GM18907 (cell line): ENCODE measurements at regions not wholly inside any gene's neighbourhood (a gene's known extent, or its start where the extent isn't known, plus 50 kb on each side); places are given as distances from the start of the nearest gene placed in this dataset.
A peak's percentile ranks its signal among the peaks of the same experiment; 100 is the strongest.

ENCODE experiments used
- ATAC-seq: cut with Tn5 transposase; IDR thresholded peaks from one replicate; pipeline ENCODE4 v1.9.1; 2021; ENCODE audit warnings: mild to moderate bottlenecking, moderate library complexity; ENCODE audit not compliant: unreplicated experiment

DNA sequence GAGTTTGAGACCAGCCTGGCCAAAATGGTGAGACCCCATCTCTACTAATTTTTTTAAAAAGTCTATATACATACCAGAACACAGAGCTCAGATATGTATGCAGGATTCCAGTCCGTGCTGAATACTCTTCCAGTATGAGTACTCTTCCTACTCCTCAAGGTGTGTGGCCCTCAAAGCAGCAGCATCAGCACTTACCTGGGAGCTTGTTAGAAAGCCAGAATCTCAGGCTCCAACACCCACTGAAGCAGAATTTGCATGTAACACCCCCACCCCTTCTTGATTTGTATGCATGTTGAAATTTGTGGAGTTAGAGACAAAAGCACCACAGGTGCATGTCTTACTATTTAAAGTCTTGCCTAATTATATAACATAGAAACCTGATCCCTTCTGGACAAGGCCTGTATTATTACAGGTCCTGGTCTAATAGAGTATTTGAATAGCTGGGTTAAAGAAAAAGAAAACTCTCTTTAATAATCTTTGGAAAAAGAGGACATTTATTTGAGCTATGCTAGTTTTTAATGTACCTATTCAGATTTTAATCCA is 50.3 kb upstream of the NFE2L2 start:
- no peak for ATAC-seq

DNA sequence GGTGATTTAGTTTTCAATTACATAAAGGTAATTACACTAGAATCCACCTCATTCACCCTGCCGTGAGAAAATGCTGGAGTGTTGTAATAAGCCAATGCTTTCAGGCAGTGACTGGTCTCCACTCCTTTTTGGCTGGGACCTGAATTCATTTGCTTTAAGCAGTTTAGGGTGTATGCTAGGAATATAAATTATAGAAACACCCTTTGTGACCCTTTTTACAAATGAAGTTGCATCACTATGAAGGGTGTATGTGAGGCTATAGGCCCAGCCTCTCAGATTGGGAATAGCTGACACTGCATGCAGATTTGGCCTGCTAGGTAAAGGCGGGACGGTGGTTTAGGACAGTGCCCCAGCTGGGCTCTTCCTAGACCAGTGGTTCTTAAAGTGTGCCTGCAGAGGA is 50.8 kb upstream of the NFE2L2 start:
- no peak for ATAC-seq

DNA sequence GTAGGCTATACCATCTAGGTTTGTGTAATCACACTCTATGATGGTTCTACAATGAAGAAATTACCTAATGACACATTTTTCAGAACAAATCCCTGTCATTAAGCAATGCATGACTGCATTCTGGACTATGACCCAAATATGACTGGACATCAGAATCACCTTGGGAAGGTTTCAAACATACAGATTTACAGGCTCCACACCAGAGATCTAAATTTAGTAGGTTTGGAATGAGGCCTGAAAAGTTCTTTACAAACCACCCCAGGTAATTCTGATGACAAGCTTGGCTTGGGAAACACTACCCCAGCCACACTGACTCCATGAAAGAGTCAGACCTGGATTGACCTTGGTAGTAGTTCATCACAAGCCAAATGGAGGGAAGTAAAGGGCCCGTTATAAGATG is 52.2 kb upstream of the NFE2L2 start:
- no peak for ATAC-seq

DNA sequence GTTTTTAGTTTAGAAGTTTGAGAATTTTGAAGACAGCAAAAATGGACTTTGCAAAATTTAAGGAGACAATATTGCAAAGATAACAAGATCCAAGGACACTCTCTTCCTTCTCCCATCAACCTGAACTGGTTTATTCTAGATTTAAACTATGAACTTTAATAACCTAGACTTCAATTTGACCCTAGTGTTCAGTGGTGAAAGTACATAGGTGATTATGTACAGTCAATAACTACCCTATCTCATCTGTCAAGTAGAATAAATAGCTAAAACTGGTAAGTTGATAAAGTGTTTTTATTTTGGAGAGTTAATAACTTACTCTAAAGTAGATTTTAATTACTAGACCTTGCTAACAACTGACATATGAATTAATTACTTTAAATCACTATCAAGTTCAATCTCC is 52.9 kb upstream of the NFE2L2 start:
- ATAC-seq: no peak

DNA sequence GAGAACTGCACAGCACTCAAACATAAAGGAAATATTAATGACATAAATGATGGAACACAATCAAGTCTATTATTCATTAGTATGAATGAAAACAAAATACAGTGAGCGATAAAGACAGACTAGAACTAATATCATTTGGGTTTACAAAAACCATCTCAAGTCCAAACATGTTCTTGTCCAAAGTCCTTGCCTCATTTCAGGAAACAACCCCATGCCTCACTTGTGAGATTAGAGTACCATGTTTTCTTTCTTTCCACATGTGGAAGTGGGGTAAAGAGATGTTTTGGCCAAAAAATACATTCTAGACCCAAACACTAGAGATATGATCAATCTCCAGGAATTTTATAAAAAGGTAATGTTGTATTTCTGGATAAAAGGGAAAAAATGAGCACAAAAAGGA is 53.3 kb upstream of the NFE2L2 start:
- no peak for ATAC-seq

DNA sequence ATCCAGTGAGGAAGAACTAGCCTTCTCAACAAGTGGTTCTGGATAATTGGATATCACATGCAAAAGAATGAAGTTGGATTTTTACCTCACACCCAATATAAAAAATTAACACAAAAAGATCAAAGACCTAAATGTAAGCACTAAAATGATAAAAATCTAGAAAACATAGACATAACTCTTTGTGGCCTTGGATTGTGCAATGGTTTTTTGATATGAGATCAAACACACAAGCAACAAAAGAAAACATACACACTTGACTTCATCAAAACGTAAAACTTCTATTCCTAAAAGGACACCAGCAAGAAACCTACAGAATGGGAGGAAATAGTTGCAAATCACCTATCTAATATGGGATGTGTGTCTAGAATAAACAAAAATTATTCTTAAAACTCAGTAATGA is 54.1 kb upstream of the NFE2L2 start:
- ATAC-seq: no peak

DNA sequence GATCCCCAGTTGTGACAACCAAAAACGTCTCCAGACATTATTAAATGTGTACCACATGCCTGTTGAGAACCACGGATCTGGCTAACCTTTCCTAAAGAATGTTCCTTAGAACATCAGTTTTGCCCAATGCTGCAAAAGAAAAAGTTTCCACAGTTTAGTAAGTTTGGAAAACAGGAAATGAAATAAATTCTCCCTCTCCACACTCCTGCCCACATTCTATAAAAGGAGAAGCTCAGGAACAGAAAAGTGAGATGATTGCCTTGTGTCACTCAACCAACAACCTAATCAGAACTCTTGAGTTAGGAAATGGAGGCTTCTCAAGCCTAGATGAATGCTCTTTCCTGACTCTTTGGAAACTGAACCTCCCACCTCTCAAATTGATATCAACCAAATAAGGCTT is 56.1 kb upstream of the NFE2L2 start:
- ATAC-seq: no peak

DNA sequence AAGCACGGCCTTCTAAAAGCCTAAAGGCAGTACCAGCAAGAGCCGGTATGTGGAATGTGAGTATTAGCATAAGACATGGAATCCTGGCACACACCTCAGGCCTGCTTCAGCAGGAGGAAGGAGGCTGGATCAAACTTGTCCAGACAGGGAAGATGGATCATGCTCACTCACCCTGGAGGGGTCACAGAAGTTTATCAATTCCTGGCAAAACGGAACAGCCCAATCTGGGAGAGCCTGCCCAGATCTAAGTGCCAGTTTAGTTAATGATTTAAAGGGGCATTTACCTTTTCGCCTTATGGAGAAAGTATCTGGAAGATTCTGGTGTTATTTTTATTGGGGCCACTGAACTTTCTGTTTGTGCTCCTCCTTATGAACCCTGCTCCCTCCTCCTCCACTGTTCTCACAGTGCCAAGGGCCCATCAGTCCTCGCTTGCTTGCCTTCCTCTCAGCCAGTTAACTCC is 58.3 kb upstream of the NFE2L2 start:
- ATAC-seq: no peak

DNA sequence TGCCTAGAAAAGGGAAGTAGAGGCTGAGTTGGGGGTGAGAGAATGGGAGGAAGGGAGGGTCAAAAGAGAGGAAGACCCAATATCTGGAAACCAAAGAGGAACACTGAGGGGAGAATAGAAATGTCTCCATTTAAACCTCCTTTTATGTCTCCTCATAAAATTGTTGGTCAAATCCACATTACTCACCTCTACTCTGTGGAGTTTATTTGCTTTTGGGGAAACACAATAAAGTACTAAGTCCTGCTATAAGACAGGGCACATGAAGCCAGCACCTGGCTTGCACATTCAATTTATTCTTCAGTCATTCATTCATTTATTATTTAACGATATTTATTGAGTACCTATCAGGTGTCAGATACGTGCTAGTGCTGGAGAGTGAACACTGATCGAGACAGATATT is 60.3 kb upstream of the NFE2L2 start:
- ATAC-seq: no peak

DNA sequence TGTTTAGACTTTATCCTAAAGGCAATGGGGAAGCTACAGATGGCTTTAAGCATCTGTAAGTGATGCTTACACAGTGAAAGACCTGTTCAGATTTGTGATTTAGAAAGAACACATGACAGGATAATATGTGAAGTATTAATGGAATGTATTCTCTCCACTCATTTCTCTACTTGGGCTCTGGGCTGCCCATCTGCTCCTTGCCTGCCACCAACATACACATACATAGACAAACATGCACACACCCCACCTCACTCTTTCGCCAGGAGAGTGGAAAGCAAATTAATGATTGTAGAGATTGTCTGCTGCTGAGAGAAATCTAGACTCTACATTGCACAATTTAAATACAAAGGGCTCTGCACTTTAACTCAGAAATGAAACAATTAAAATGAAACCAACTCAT is 61.0 kb upstream of the NFE2L2 start:
- peak; percentile 89 for ATAC-seq

DNA sequence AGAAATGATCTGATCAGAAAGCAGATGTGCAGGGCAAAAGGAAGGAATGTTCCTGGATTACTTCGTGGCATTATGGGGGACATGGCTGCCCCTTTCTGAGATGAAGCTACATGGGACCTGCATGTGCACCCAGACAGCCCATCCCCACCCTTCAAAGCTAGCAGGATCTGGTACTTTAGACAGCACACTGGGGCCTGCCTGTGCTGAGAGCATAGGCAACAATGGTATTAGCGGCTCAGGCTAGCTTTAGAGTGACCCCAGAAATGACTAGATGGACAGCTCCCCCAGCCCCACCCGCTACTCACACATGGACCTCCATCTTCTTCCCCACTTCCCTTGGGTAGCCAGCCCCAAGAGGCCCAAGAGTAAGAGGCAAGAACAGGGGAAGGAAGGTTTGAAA is 61.5 kb upstream of the NFE2L2 start:
- peak; percentile 35 for ATAC-seq

DNA sequence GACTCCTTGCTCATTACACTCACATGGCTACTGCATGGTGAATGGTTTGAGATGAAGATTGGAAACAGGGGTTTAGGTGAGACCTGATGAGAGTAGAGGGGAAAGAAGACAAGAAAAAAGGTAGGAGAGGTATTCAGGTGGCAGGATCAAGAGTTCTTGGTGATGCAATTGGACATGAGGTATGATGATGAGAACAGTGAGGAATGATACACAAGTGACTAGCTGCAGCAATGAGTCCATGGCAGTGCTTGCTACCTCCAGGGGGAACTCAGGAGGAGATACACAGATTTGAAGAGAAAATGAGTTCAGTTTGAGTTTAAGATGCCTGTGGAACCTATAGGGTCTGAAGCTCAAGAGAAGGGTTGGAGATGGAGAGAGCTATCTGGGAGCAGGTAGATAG is 62.1 kb upstream of the NFE2L2 start:
- ATAC-seq: no peak

DNA sequence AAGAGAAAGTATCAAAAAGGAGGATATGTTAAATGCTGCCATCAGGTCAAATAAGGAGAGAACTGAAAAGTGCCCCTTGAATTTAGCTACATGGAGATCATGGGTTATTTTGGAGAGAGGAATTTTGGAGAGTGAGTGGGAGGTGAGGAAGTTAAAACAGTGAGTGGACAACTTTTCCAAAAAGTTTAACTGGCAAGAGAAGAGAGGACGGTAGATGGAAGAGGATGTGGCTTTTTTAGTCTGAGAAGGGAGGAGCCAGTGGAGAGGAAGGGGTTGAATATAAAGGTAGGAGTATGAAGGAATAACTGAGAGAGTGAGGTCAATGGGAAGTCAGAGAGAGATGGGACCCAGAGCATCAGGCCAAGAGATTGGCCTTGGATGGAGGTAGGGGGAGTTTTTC is 62.5 kb upstream of the NFE2L2 start:
- ATAC-seq: no peak

DNA sequence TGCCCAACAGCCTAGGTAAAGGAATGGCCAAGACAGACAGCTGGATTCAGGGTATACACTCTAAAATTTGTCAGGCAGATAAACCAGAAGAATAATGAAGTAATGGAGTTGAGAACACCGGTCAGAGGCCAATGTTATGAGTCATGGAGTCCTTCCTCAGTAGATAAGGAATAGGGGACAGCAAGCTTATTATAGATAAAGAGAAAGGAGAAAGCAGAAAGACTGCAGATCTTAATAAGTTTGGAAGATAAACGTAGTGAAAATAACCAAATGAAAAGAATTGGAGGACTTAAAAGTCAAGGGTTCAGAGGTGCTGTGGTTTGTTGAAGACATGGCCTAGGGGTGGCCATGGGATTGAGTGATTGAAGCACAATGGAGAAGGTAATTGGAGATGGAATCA is 63.5 kb upstream of the NFE2L2 start:
- no peak for ATAC-seq

DNA sequence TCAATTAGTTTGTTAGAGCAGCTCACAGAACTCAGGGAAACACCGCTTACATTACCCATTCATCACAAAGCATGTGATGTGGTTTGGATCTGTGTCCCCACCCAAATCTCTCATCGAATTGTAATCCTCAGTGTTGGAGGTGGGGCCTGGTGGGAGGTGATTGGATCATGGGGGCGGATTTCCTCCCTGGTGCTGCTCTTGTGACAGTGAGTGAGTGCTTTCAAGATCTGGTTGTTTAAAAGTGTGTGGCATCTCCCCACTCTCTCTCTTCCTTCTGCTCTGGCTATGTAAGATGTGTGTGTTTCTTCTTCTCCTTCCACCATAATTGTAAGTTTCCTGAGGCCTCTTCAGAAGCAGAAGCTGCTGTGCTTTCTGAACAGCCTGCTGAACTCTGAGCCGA is 63.5 kb upstream of the AGPS start:
- ATAC-seq: no peak

DNA sequence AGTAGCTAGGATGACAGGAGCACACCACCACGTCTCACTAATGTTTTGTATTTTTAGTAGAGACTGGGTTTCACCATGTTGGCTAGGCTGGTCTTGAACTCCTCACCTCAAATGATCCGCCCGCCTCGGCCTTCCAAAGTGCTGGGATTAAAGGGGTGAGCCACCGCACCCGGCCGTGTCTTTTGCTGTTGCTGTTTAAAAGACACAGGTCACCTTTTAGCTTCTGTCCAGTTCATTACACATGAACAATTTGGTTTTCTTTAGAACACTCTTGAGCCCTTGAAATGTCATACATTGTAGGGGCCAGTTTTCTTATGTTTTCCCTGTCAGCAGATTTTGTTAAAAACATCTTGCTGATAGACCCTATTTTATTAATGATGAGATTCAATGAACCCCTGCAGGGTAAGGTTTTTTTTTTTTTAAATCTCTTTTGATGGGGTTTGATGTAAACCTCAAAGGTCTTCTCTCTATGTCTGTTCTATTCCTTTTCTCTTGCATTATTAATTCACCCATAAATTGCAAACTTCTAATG is 61.0 kb upstream of the AGPS start:
- ATAC-seq: no peak

DNA sequence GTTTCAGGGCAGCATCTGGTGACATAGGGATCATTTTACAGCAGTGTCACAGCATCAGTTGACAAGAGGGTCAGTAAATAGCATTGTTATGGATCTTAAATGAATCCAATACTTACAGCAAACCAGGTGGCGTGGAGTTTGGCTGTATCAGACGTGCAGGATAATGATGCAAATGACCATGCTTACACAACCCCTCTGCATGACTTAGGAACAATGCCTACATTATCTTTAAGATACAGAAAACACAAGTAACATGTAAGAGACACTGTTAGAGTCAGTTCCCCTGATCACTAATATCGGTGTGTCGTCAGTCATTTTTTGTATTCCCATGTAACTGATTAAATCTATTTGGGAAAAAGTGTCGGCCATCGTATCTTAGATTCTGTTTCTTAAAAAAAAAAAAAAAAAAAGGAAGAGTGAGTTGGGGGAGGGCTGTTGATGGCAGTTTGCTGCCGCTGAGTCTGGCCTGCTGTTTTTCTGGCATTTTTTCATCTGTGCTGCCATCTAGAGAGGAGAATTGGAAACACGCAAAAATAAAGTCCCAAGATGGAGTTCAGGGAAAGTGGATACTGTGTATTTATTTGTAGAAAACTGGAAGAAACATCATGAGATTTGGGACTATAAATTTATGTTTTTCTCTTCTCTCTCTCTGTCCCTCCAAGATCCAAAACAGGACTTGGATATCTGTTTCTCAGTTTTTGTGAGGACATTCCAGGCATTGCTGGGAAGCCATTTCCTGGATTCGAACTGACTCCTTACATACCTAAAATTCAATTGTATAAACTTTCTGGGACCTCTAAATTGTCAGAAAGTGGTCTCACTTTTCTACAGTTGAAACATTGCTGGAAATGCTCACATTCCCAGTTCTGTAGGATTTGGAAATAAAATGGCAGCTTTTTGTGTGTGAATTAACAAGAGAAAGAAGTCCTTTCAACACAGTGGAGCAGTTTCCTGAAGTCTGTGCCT is 60.3 kb upstream of the AGPS start:
- peak; percentile 81 for ATAC-seq

DNA sequence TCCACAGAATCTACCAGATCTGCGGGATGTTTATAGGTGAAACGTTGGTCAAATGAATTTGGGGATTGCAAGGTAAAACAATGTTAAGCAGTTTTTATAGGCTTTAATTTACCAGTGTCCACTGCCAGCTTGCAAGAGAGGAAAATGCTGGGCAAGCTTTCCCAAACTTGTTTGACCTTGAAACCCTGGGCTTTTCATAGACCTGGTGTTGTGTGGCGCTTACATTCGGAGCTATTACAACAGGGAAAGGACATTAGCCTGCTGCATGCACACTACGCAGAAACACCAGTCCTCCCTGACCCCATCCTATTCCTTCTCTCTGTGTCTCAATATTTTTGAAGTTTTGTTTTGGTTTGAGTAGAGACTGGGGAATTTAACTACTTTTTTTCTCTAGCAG is 59.6 kb upstream of the AGPS start:
- no peak for ATAC-seq

DNA sequence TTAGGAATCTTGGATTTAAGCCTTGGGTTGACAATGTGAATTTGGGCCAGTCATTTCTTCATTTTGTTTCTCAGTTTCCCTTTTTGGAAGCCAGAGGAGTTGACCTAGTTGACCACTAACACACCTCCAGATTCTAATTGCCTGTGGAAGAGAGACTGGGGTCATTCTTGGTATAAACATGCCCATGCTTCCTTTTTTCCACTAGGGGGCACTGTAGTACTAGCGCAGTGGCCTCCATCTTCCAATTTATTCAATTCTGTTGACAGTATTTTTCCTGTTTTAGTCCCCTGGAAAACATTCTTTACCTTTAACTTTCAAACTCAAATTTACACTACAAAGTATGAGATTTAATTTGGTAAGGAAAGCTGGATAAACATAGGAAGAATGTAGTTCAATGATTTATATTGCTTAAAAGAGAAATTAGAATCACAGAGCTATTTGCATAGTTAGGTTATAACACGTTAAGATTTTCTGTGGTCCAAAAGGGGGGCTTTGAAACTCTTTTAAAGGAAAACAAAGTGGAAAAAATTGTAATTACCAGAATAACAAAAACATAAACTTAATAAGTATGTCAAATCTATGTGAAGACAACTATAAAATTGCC is 57.5 kb upstream of the AGPS start:
- no peak for ATAC-seq

DNA sequence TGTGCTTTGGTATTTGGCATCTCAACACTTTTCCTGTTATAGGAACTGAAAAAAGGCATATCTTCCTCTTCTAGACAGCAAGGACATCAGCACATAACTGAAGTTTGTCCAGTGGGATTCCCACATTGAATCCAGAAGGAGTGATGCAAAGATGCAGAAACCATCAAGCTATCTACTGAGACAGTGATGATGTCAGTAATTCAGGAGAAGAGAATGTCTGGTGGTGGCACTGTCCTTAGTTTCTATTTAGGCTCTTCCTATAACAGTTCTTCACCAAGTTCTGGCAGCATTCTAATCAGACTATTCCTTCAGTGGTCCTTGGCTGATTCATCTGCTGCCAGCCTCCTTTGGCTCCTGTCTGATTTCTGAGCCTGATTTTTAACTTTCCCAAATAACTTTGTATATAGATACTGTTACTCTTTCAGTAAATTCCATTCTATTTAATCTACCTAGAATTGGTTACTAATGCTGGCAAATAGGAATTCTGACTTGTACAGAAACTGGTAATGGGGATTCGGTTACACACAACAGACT is 56.6 kb upstream of the AGPS start:
- ATAC-seq: no peak

DNA sequence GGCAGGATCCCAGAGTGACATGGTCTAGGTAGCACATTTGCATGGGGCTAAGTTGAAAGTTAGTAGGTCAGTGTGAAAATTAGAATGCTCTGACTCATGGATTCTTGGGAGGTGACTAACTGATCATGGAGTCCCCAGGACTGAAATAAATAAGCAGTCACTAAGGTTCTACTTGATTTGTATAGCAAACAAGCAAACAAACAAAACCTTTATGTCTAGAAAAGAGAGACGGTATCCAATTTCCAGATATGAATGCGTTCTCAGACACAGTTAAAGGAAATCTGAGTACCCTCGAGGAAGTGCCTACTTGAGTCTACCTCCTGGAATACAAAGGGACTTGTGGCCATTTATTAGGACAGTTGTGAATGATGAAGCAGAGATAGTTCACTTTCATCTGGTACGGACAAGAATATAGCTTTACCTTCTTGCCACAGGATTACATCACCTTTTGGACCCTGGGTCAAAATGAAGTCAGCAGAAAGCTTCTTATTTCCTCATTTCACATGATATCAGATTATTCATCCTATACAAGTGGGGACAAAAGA is 54.3 kb upstream of the AGPS start:
- no peak for ATAC-seq
